ENCODE measurements at regions not wholly inside any gene's neighbourhood (a gene's known extent, or its start where the extent isn't known, plus 50 kb on each side); places are given as distances from the start of the nearest gene placed in this dataset.
"Not testable (repeated sequence)": the region's sequence is repeated elsewhere in the genome, so short reads cannot be mapped to it uniquely, and the experiment has no call there.

DNA sequence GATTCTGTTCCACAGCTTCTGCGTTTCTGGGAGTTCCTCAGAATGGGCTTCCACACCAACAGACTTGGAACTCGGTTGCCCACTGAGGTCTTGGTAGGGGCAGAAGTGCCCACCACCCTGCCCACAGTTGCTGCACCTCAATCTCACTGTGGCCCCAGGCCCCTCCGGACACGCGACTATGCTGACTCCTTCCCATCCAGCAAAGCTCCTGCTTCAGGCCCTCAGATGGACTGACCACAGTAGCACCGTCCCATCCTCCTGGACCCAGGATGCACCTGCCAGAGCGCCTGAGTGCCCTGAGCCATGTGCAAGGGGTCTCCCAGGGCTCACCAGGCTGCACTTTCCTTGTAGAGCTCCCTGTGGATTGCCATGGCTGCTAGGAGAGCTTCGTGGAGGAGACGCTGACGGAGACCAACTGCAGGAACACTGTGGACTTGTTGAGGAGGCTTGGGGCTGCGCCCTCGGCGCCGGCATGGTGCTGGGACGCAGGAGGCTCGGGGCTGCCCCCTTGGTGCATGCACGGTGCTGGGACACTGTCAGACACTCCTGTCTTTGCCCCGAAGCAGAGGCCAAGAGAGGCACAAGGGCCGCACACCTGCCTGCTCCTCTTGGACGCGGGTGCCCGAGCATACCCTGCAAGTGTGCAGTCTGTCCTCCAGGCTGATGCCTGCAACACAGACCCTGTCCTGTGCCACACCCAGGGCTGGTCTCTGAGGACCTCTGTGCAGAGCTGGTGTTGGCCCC, 201.3 kb downstream of the LIPI start:
- H3K23ac ChIP-seq (ENCODE audit: low read length); H3K36me3 ChIP-seq (ENCODE audit: control insufficient read depth in 1 of 2, insufficient read depth in 2 of 2, low read length in 2 of 2); H3K79me1 ChIP-seq (ENCODE audit: low read length); H2BK120ac ChIP-seq (ENCODE audit: insufficient read depth, low read length, poor library complexity); H4K91ac ChIP-seq (ENCODE audit: low read depth, low read length); H2BK5ac ChIP-seq (ENCODE audit: low read depth, low read length, poor library complexity); H2AK5ac ChIP-seq (ENCODE audit: low read length); H4K12ac ChIP-seq (ENCODE audit: low read depth, low read length); H4K8ac ChIP-seq (ENCODE audit: low read depth, low read length); H3K18ac ChIP-seq (ENCODE audit: low read length); H3K27me3 ChIP-seq (ENCODE audit: insufficient read depth, low read length); H3K4me3 ChIP-seq (ENCODE audit: low read depth, low read length); H3K9ac ChIP-seq (ENCODE audit: low read length); H3K14ac ChIP-seq (ENCODE audit: low read length); H2BK12ac ChIP-seq (ENCODE audit: low read length); H3K4ac ChIP-seq (ENCODE audit: low read depth, low read length); H3K4me1 ChIP-seq (ENCODE audit: control insufficient read depth in 1 of 2, insufficient read depth in 2 of 2, low read length in 2 of 2); H3K79me2 ChIP-seq (ENCODE audit: control insufficient read depth, insufficient read depth, low read length, poor library complexity); H3K4me2 ChIP-seq (ENCODE audit: low read length); DNase-seq; H2AFZ ChIP-seq (ENCODE audit: insufficient read depth, low read length, poor library complexity); H3K27ac ChIP-seq (ENCODE audit: low read depth, low read length): not testable (repeated sequence)
- peaks cover 66% of the 10 kb centered on the region for H3K9me3 ChIP-seq (ENCODE audit: insufficient read depth, low read depth, low read length)
- no CpG with 5 or more reads among the region's 22 CpGs for WGBS (ENCODE audit: extremely low coverage, insufficient coverage, insufficient read length)

GRCh38 chr21:14008436-14008835, 202.3 kb downstream of the LIPI start:
- H2BK5ac ChIP-seq (ENCODE audit: low read depth, low read length, poor library complexity); H2AK5ac ChIP-seq (ENCODE audit: low read length); H3K36me3 ChIP-seq (ENCODE audit: control insufficient read depth in 1 of 2, insufficient read depth in 2 of 2, low read length in 2 of 2); H4K91ac ChIP-seq (ENCODE audit: low read depth, low read length); H3K4me3 ChIP-seq (ENCODE audit: low read depth, low read length); H2BK12ac ChIP-seq (ENCODE audit: low read length); H3K9ac ChIP-seq (ENCODE audit: low read length); H3K79me2 ChIP-seq (ENCODE audit: control insufficient read depth, insufficient read depth, low read length, poor library complexity); H4K8ac ChIP-seq (ENCODE audit: low read depth, low read length); H4K12ac ChIP-seq (ENCODE audit: low read depth, low read length); H3K27me3 ChIP-seq (ENCODE audit: insufficient read depth, low read length); H3K4ac ChIP-seq (ENCODE audit: low read depth, low read length); H2AFZ ChIP-seq (ENCODE audit: insufficient read depth, low read length, poor library complexity); H3K4me2 ChIP-seq (ENCODE audit: low read length); H3K4me1 ChIP-seq (ENCODE audit: control insufficient read depth in 1 of 2, insufficient read depth in 2 of 2, low read length in 2 of 2); H3K18ac ChIP-seq (ENCODE audit: low read length); H3K79me1 ChIP-seq (ENCODE audit: low read length); H3K14ac ChIP-seq (ENCODE audit: low read length); DNase-seq; H3K23ac ChIP-seq (ENCODE audit: low read length); H2BK120ac ChIP-seq (ENCODE audit: insufficient read depth, low read length, poor library complexity); H3K27ac ChIP-seq (ENCODE audit: low read depth, low read length): not testable (repeated sequence)
- WGBS (ENCODE audit: extremely low coverage, insufficient coverage, insufficient read length): no CpG with 5 or more reads among the region's 5 CpGs
- H3K9me3 ChIP-seq (ENCODE audit: insufficient read depth, low read depth, low read length): peaks cover 58% of the 10 kb centered on the region

- H3K4me3 ChIP-seq (ENCODE audit: low read depth, low read length); H3K14ac ChIP-seq (ENCODE audit: low read length); H4K12ac ChIP-seq (ENCODE audit: low read depth, low read length); H2BK12ac ChIP-seq (ENCODE audit: low read length); H3K4ac ChIP-seq (ENCODE audit: low read depth, low read length); H3K23ac ChIP-seq (ENCODE audit: low read length); H3K27ac ChIP-seq (ENCODE audit: low read depth, low read length); H3K79me2 ChIP-seq (ENCODE audit: control insufficient read depth, insufficient read depth, low read length, poor library complexity); H3K4me2 ChIP-seq (ENCODE audit: low read length); DNase-seq; H3K27me3 ChIP-seq (ENCODE audit: insufficient read depth, low read length); H2BK5ac ChIP-seq (ENCODE audit: low read depth, low read length, poor library complexity); H4K91ac ChIP-seq (ENCODE audit: low read depth, low read length); H3K4me1 ChIP-seq (ENCODE audit: control insufficient read depth in 1 of 2, insufficient read depth in 2 of 2, low read length in 2 of 2); H2AK5ac ChIP-seq (ENCODE audit: low read length); H3K79me1 ChIP-seq (ENCODE audit: low read length); H3K36me3 ChIP-seq (ENCODE audit: control insufficient read depth in 1 of 2, insufficient read depth in 2 of 2, low read length in 2 of 2); H4K8ac ChIP-seq (ENCODE audit: low read depth, low read length); H2AFZ ChIP-seq (ENCODE audit: insufficient read depth, low read length, poor library complexity); H3K18ac ChIP-seq (ENCODE audit: low read length); H2BK120ac ChIP-seq (ENCODE audit: insufficient read depth, low read length, poor library complexity); H3K9ac ChIP-seq (ENCODE audit: low read length): not testable (repeated sequence)
- peaks cover 55% of the 10 kb centered on the region for H3K9me3 ChIP-seq (ENCODE audit: insufficient read depth, low read depth, low read length)
- WGBS (ENCODE audit: extremely low coverage, insufficient coverage, insufficient read length): no CpG with 5 or more reads among the region's 17 CpGs
Observed at GRCh38 chr21:14008006-14008405, 202.7 kb downstream of the LIPI start.

GRCh38 chr21:14006144-14006543, 204.6 kb downstream of the LIPI start:
- H4K12ac ChIP-seq (ENCODE audit: low read depth, low read length); H3K36me3 ChIP-seq (ENCODE audit: control insufficient read depth in 1 of 2, insufficient read depth in 2 of 2, low read length in 2 of 2); H3K27me3 ChIP-seq (ENCODE audit: insufficient read depth, low read length); H3K79me1 ChIP-seq (ENCODE audit: low read length); H2BK5ac ChIP-seq (ENCODE audit: low read depth, low read length, poor library complexity); H3K27ac ChIP-seq (ENCODE audit: low read depth, low read length); H3K9ac ChIP-seq (ENCODE audit: low read length); H3K14ac ChIP-seq (ENCODE audit: low read length); H4K91ac ChIP-seq (ENCODE audit: low read depth, low read length); H2BK120ac ChIP-seq (ENCODE audit: insufficient read depth, low read length, poor library complexity); H3K4me1 ChIP-seq (ENCODE audit: control insufficient read depth in 1 of 2, insufficient read depth in 2 of 2, low read length in 2 of 2); H2BK12ac ChIP-seq (ENCODE audit: low read length); H4K8ac ChIP-seq (ENCODE audit: low read depth, low read length); H3K4me3 ChIP-seq (ENCODE audit: low read depth, low read length); H2AK5ac ChIP-seq (ENCODE audit: low read length); DNase-seq; H3K4ac ChIP-seq (ENCODE audit: low read depth, low read length); H3K23ac ChIP-seq (ENCODE audit: low read length); H3K4me2 ChIP-seq (ENCODE audit: low read length); H3K18ac ChIP-seq (ENCODE audit: low read length); H2AFZ ChIP-seq (ENCODE audit: insufficient read depth, low read length, poor library complexity); H3K79me2 ChIP-seq (ENCODE audit: control insufficient read depth, insufficient read depth, low read length, poor library complexity): not testable (repeated sequence)
- no CpG with 5 or more reads among the region's 7 CpGs for WGBS (ENCODE audit: extremely low coverage, insufficient coverage, insufficient read length)
- H3K9me3 ChIP-seq (ENCODE audit: insufficient read depth, low read depth, low read length): peaks cover 40% of the 10 kb centered on the region

Measured in trophoblast cell (in vitro differentiated cells and primary cell).